DMS153 treated with DMSO at 0.1 percent for 48 hours (cell line): ENCODE measurements at regions not wholly inside any gene's neighbourhood (a gene's known extent, or its start where the extent isn't known, plus 50 kb on each side); places are given as distances from the start of the nearest gene placed in this dataset.
"Not testable (repeated sequence)": the region's sequence is repeated elsewhere in the genome, so short reads cannot be mapped to it uniquely, and the experiment has no call there.

Experiments
- DNase-seq: peaks from one replicate; lab custom pipeline; 2025; ENCODE audit not compliant: unreplicated experiment; lab: John Stamatoyannopoulos, UW

DNA sequence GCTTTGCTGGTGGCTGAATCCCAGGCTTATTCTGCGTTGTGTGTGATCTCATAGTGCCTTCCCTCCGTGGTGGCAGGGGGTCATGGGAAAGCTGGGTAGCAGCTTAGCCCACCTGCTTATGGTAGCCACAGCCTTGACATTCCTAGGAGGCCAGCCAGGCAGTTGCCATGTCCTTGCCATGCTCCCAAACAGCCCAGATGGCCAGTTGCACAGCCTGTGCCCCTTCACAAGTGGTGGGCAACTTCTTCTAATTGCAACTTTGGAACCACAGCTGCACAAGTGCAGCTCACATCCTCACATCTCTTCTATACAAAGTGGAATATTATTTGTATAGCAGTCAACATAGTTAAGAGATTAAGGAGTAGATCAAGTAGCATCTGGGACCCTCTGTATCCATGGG is 136.6 kb upstream of the PELI1 start:
- not testable (repeated sequence) for DNase-seq

DNA sequence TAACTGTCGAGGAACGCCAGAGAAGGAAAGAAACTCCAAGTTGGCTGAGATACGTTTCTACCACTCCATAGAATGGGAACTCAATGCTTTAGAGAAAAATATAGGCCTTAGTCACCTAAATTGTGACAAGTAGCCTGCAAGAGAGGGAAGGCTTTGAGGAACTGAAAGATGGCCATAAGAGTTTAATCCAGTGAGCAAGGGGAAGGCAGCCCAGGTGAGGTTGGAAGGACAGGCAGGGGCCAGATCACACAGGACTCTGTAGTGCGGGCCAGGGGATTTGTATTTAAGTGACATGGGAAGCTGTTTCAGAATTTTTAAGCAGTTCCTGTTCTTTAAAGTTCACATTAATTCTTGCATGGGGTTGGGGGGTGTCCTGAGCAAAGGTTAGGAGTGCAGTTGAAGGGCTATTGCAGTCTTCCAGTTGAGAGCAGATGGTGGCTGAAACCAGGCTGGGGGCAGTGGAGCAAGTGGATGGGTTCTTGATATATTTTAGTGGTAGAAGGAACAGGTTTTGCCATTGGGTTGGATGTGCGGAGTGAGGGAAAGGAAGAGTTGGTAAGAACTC is 138.9 kb upstream of the PELI1 start:
- no peak for DNase-seq

DNA sequence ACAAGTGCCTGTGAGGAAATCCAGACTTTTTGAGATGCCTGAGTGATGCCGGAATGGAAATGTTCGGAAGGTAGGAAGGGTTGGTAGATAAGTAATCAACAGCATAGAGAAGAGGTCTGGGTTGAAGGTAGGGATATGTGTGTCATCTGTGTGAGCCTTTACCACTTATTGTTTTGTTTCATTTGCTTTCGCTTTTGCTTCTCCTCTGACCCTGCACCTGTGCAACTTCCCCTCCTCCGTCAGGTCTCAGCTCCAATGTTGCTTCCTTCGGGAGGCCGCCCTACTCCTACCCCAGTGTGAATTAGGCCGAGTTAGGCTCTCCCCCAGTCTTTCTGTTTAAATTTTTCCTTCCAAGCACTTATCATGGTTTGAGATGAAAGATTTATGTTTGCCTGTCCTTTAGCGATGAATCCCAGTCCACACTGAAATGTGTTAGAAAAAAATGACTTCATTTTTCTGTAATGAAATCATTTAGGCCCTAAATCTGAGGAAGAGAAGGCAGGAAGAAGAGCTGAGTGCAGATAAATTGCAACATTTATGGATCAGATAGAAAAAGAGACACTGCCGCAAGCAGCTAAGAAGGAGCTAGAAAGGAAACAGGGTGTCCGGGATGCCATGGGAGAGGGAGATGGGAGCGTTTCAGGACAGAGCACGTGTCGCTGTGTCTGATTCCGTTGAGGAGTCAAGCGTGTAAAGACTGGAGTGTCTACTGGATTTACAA is 139.6 kb upstream of the PELI1 start:
- DNase-seq, result no peak

DNA sequence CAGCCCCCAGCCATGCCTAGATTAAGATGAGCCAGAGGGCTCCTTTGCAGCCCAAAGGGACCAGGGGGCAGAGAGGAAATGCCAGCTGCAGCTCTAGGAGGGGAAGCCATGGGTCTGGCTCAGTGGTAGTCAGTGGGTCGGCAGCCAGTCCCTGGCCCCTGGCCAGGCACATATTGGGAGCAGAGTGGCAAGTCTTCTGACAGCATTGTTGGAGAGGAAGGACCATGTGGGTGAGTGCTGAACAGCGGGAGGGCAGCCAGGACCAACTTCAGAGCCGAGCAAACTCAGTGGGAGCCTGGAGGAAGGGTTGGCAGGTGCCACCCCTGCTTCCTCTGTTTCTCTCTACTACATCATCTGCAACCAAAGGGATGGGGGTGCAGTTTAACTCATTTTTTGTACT is 140.5 kb upstream of the PELI1 start:
- DNase-seq, result no peak

DNA sequence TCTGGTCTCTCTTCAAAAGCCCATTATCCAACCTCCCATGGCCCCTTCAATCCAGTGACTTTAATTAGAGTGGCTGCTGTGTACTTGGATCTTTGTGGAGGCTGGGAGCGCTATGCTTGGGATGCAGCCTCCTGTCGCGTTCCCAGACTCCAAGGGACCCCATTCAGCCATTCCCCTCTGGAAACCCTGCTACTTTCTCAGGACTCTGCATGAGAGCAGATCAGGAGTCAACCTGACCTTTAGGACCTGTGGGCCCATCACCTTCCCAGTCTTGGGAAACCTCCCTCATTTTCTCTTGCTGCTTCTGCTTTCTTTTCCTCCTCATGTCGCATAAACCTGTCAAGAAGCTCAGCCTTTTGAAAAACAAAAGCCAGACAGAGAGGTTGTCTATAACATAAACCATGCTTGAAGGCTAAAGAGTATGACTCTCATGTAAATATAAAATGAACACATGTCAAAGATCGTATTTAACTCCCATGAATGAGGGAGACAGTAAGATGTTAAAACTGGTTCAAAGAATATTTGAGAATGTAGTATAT is 143.1 kb upstream of the PELI1 start:
- no peak for DNase-seq

DNA sequence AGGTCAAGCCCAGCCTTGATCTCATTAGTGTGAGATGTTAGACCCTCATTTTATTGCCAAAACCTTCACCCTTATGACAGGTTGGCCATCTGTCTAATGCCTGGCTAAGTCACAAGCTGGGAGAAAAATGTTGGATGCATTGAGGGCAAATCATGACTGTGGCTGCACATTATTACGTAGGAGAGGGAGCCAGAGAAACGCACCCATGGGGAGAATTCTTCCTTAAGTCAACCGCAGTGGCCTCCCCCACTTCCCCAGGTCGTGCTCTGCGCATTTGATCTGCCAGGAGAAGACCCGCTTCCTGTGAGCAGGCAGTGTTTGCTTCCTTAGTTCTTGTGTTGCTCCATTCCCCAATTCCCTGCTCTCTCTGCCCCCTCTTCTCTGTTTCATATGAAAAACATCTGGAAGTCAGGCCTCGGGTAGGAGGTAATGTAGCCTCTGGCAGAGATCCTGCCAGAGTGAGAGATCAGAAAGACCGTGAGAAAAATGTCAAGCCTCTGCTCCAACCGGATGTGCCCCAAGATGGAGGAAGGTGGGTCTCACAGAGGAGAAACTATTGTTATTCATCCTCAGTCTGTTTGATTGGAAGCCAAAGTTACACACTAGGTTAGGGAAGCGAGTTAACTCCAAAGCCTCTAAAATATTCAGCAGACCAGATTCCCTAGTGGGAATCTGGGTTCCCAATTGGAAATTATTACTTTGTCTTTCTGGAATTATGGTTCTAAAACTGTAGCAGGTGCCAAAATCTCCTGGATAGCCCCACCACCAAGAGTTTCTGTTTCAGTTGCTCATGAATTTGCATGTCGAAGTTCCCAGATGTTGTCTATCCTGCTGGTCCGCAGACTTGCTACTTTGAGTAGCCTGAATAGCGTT is 144.3 kb upstream of the PELI1 start:
- DNase-seq, result no peak

- DNase-seq, result no peak
Measured at GRCh38 chr2:64289251-64289650, 145.0 kb upstream of the PELI1 start.

DNA sequence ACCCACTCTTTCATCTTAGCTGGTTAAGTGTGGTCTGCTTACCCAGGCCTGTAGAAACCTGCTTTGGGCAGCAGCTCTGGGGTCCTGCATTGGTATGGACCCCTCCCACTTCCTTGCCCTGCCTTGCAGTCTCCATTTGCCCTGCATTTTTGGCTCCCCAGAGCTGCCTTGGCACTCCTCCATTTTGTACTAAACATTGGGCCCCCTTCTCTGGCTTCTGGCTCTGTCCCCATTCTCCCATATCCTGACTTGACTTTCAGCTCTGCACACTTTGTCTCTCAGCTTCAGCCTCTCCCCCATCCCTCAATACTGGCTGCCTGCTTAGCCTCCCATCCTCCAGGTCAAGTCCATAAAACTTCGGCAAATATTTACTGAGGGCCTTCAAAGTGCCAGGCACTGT is 145.5 kb upstream of the PELI1 start:
- no peak for DNase-seq

- no peak for DNase-seq
Measured at GRCh38 chr2:64291181-64291580, 147.0 kb upstream of the PELI1 start.

GRCh38 chr2:64295326-64296139 is 151.3 kb upstream of the PELI1 start:
- no peak for DNase-seq

DNA sequence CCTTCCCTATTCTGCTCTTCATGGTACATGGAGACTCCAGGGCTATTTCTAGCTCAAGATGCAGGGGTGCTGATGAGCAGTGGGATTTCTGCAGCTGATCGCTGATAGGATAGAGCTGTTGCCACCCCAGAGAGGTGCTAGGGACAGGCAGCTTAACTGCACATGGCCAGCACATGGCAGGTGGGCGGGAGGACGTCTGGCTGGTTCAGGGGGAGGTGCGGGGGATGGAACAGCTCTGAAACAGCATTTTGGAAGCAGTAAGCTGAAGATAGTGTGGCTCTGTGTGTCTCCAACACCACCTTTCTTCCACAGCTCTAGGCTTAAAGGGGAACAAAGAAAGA is 151.9 kb upstream of the PELI1 start:
- no peak for DNase-seq

- no peak for DNase-seq
Measured at GRCh38 chr2:64296695-64297346, 152.6 kb upstream of the PELI1 start.

GRCh38 chr2:64298161-64298560 is 153.9 kb upstream of the PELI1 start:
- DNase-seq, result no peak

DNA sequence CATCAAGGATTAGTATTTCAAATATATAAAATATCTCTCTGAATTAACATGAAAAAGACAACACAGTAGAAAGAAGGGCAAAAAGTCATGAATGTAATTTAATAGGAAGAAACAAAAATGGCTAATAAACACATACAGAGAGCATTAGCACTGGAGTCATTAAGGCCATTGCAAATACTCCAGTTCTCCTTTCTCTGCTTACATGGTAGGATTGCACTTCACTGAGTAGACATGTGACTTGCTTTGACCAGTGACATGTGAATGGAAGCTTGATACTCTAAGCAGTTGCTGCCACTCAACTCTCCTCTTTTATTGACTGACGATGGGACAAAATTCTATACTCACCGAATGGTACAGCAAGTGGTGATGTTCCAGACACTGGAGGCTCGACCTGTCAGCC is 153.9 kb upstream of the LGALSL start:
- DNase-seq, result no peak

DNA sequence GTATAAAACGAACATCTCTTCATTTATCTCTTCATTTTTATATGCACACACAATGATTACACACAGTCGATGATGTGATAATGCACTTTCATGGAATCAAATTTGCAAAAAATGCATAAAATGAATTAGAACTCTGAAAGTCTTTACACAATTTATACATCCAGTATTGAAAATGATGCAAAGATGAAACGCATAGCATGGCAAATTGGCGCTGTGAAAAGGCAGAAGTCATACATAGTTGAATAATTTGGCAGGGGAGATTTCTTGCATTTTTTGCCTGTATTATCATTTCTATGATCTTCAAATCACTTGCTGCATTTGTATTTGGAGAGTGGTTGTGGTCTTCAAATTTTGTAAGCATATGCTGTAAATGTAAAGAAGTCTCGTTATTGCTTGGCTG is 150.7 kb upstream of the LGALSL start:
- no peak for DNase-seq

DNA sequence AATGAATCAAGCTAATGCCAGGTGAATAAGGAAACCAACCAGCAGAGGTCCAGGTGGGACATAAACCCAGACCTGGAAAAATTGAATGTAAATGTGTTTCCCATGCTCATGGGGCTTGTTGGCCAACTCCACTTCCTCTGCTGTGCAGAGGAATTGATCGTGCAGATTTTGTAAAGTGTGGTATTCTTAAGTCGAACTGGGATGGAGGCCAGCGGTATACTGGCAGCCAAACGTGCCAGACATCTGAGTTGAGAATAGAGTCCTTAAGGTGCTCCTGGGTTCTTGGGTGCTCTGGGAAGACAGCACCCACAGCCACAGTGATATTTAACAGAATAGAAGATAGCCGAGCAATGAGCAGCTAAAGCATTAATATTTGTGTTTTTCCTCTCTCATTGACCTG is 146.5 kb upstream of the LGALSL start:
- DNase-seq, result no peak

GRCh38 chr2:64311191-64311910 is 142.6 kb upstream of the LGALSL start:
- no peak for DNase-seq

GRCh38 chr2:64311948-64312621 is 141.9 kb upstream of the LGALSL start:
- DNase-seq, result peak; percentile 34

DNA sequence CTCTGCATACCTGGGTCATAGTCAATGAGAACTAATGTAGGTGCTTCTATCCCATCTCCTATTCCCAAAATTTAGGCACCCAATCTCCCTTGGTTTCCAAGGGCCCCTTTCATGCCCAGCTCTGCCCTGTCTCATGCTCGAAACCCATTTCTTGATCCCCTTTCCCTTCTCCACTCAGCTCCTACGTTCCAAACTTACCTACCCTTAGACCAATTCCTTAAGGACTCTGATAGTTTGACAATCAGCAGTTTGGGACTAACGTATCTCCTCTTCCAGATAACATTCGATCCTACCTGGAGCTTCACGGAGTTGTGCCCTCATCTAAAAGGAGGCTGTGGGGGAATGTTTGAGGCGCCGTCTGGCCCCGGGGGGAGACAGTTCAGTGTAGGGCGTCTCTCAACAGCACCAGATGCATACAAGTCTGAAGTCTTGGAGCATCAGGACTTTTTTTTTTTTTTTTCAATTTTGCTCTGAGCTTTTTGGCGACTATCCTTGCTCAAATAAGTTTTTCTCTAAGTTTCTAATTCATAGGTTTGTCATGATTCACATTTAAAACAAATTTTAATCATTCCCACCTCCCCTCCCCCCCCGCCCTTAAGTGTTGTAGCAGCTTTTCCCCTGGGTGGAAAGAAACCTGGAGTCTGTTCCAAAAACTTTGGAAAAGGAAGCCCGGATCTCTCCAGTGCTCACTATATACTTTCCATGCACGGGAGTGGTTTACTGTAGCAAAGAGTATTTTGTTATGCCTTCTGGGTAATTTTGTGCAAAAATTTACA is 141.2 kb upstream of the LGALSL start:
- no peak for DNase-seq
